Thymus (tissue), 11 donors: ENCODE measurements at regions not wholly inside any gene's neighbourhood (a gene's known extent, or its start where the extent isn't known, plus 50 kb on each side); places are given as distances from the start of the nearest gene placed in this dataset.

ENCODE experiments used
- DNase-seq, 9 donors: peaks; one replicate each; pipeline ENCODE4 v3.0.0-alpha.2; 2013; ENCODE audit warnings: low spot score in 9 of 9, low read depth in 6 of 9, missing footprints in 1 of 9
- H3K27ac ChIP-seq, 2 donors: one replicate each; pipeline ENCODE4 v1.5.1; 2013; ENCODE audit warnings: control low read depth in 1 of 2, low read depth in 1 of 2, low read length in 1 of 2, mild to moderate bottlenecking in 1 of 2, moderate library complexity in 1 of 2
- H3K27me3 ChIP-seq, 2 donors: one replicate each; pipeline ENCODE4 v1.5.1; 2013; ENCODE audit warnings: low read length in 1 of 2; ENCODE audit not compliant: control insufficient read depth in 2 of 2, insufficient read depth in 1 of 2
- H3K36me3 ChIP-seq, 2 donors: one replicate each; pipeline ENCODE4 v1.5.1; 2013; ENCODE audit warnings: low read length in 1 of 2, mild to moderate bottlenecking in 1 of 2, moderate library complexity in 1 of 2; ENCODE audit not compliant: control insufficient read depth in 2 of 2, insufficient read depth in 2 of 2
- H3K4me1 ChIP-seq, 2 donors: one replicate each; pipeline ENCODE4 v1.5.1; 2013; ENCODE audit warnings: low read length in 2 of 2; ENCODE audit not compliant: control insufficient read depth in 2 of 2, insufficient read depth in 2 of 2
- H3K4me3 ChIP-seq, 2 donors: one replicate each; pipeline ENCODE4 v1.5.1; 2013; ENCODE audit warnings: low read length in 2 of 2, control low read depth in 1 of 2, mild to moderate bottlenecking in 1 of 2
- H3K9me3 ChIP-seq, 2 donors: one replicate each; pipeline ENCODE4 v1.5.1; 2013; ENCODE audit warnings: low read length in 1 of 2, mild to moderate bottlenecking in 1 of 2; ENCODE audit not compliant: control insufficient read depth in 2 of 2, insufficient read depth in 1 of 2
- WGBS: extraction: QIAGEN DNeasy Blood & Tissue Kit; methylation state at CpG from one replicate; pipeline ENCODE4 v1.1.7; 2013; 5-methylcytosine and 5-hydroxymethylcytosine counted together
- donor health status: healthy.

- no peaks in the 10 kb centered on the region for H3K9me3 ChIP-seq
- 96% methylated on average over 2 of the region's 2 CpGs for WGBS
- no peak overlapping the region for H3K4me3 ChIP-seq
- no peaks in the 10 kb centered on the region for H3K36me3 ChIP-seq
- no peak for DNase-seq
- no peaks in the 10 kb centered on the region for H3K27me3 ChIP-seq
- no peaks in the 10 kb centered on the region for H3K4me1 ChIP-seq
- no peak overlapping the region for H3K27ac ChIP-seq
These were observed 60.0 kb upstream of the SLC13A1 start for GRCh38 chr7:123259759-123260158.
